ENCODE measurements at regions not wholly inside any gene's neighbourhood (a gene's known extent, or its start where the extent isn't known, plus 50 kb on each side); places are given as distances from the start of the nearest gene placed in this dataset.

GRCh38 chr1:38446936-38447335, 400.3 kb upstream of the POU3F1 start:
- no peak overlapping the region for H2AFZ ChIP-seq (ENCODE audit: low read depth, low read length)
- no peaks in the 10 kb centered on the region for H3K4me1 ChIP-seq (ENCODE audit: control insufficient read depth, extremely low read depth, insufficient read depth, low read length)
- no peaks in the 10 kb centered on the region for H3K79me2 ChIP-seq (ENCODE audit: control insufficient read depth, insufficient read depth, low read length)
- BruUV-seq (replicated peaks): no TSS peak
- intact Hi-C loops (cut with micrococcal nuclease): no loop called here
- H3K27ac ChIP-seq (ENCODE audit: insufficient read depth, low read depth, low read length): no peak overlapping the region
- no peaks in the 10 kb centered on the region for H3K9me1 ChIP-seq (replicated peaks; ENCODE audit: control insufficient read depth, extremely low read depth, insufficient read depth, low read length)
- no peaks in the 10 kb centered on the region for H3K27me3 ChIP-seq (ENCODE audit: control insufficient read depth in 2 of 2, insufficient read depth in 2 of 2, low read length in 2 of 2)
- FAIRE-seq (no peak), DNase-seq (ENCODE audit: low read depth, low spot score) (no peak)
- ChIA-PET CTCF (interaction anchor here (1.0 kb wide), 1 partner anchor 8 kb away, joined by 3 read pairs; no protein-coding TSS in a partner anchor), POLR2A (no interaction called here)
- dilution Hi-C loops (cut with MboI; ENCODE audit: extremely low pct_ligation_motif_present, low sequenced_read_pairs): no loop called here
- H3K36me3 ChIP-seq (ENCODE audit: control insufficient read depth in 2 of 2, extremely low read depth in 1 of 2, insufficient read depth in 2 of 2, low read length in 2 of 2): no peaks in the 10 kb centered on the region
- no peak overlapping the region for H3K9ac ChIP-seq (replicated peaks; ENCODE audit: extremely low read depth, insufficient read depth, low read length)
- TF ChIP-seq EZH2 (IDR thresholded peaks at IDR 0.05; ENCODE audit: borderline replicate concordance, low read depth, low read length, severe bottlenecking) (no peak), POLR2A (IDR thresholded peaks at IDR 0.05; ENCODE audit: low read depth, low read length) (no peak), MAX (IDR thresholded peaks at IDR 0.05; ENCODE audit: insufficient read depth, insufficient read length) (no peak), FOS (IDR thresholded peaks at IDR 0.05; ENCODE audit: borderline replicate concordance, insufficient read depth, low read length) (no peak), CTCF (IDR thresholded peaks at IDR 0.05; ENCODE audit: extremely low read depth in 1 of 2, insufficient read depth in 1 of 2, low read depth in 1 of 2, low read length in 2 of 2) (no peak), JUN (IDR thresholded peaks at IDR 0.05; ENCODE audit: borderline replicate concordance, insufficient read depth, insufficient read length, low read depth) (no peak), POLR2AphosphoS5 (IDR thresholded peaks at IDR 0.05; ENCODE audit: insufficient read depth, low read depth, low read length) (no peak), MYC (IDR thresholded peaks at IDR 0.05; ENCODE audit: low read depth, low read length) (no peak), GATA2 (IDR thresholded peaks at IDR 0.05; ENCODE audit: insufficient read depth, insufficient read length, low read depth, low read length) (no peak)
- no peak overlapping the region for H3K4me3 ChIP-seq (replicated peaks in 1 of 3; ENCODE audit: insufficient read depth in 1 of 3, low read depth in 1 of 3, low read length in 3 of 3)
- H3K4me2 ChIP-seq (ENCODE audit: insufficient read depth, low read length): no peak overlapping the region
- no peaks in the 10 kb centered on the region for H4K20me1 ChIP-seq (replicated peaks; ENCODE audit: control insufficient read depth, extremely low read depth, insufficient read depth, low read length)
- H3K9me3 ChIP-seq (replicated peaks; ENCODE audit: control insufficient read depth, insufficient read depth, low read length): no peaks in the 10 kb centered on the region
